ENCODE measurements at regions not wholly inside any gene's neighbourhood (a gene's known extent, or its start where the extent isn't known, plus 50 kb on each side); places are given as distances from the start of the nearest gene placed in this dataset.

GRCh38 chr13:72469906-72470305, 257.5 kb downstream of the MZT1 start:
- TF ChIP-seq POLR2A (IDR thresholded peaks at IDR 0.05; ENCODE audit: low read depth, low read length) (no peak), POLR2AphosphoS5 (IDR thresholded peaks at IDR 0.05; ENCODE audit: low read depth, low read length) (no peak)
